Mammary epithelial cell (primary cell): ENCODE measurements at regions not wholly inside any gene's neighbourhood (a gene's known extent, or its start where the extent isn't known, plus 50 kb on each side); places are given as distances from the start of the nearest gene placed in this dataset.

ENCODE experiments used
- EZH2 ChIP-seq: IDR thresholded peaks from 2 replicates; pipeline ENCODE4 v1.6.1; 2012; ENCODE audit warnings: low read length, inconsistent platforms, borderline replicate concordance
- TF ChIP-seq, protein P1 (sequence below), 2 donors: IDR thresholded peaks in 1 of 2; conservative IDR thresholded peaks in 1 of 2; 2 replicates each; pipeline ENCODE4 v1.5.1; 2011 to 2012; ENCODE audit warnings: inconsistent platforms in 2 of 2, low read length in 2 of 2, mild to moderate bottlenecking in 2 of 2, control low read depth in 1 of 2, low read depth in 1 of 2; ENCODE audit not compliant: insufficient read depth in 1 of 2; ENCODE audit errors: extremely low read depth in 1 of 2

GRCh38 chr2:20531633-20532262 is 84.9 kb downstream of the RHOB start:
- TF ChIP-seq, protein P1, sequence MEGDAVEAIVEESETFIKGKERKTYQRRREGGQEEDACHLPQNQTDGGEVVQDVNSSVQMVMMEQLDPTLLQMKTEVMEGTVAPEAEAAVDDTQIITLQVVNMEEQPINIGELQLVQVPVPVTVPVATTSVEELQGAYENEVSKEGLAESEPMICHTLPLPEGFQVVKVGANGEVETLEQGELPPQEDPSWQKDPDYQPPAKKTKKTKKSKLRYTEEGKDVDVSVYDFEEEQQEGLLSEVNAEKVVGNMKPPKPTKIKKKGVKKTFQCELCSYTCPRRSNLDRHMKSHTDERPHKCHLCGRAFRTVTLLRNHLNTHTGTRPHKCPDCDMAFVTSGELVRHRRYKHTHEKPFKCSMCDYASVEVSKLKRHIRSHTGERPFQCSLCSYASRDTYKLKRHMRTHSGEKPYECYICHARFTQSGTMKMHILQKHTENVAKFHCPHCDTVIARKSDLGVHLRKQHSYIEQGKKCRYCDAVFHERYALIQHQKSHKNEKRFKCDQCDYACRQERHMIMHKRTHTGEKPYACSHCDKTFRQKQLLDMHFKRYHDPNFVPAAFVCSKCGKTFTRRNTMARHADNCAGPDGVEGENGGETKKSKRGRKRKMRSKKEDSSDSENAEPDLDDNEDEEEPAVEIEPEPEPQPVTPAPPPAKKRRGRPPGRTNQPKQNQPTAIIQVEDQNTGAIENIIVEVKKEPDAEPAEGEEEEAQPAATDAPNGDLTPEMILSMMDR (conservative IDR thresholded peaks at IDR 0.05 in 1 of 2, IDR thresholded peaks at IDR 0.05 in 1 of 2; ENCODE audit: extremely low read depth in 1 of 2, insufficient read depth in 1 of 2, low read depth in 1 of 2, low read length in 2 of 2): no peak
- TF ChIP-seq EZH2: no peak
